Calu3 (cell line): ENCODE measurements at regions not wholly inside any gene's neighbourhood (a gene's known extent, or its start where the extent isn't known, plus 50 kb on each side); places are given as distances from the start of the nearest gene placed in this dataset.
A peak's percentile ranks its signal among the peaks of the same experiment; 100 is the strongest.

ENCODE experiments used
- BruUV-seq: library from RNA; stranded (reverse); fragments of 400-500 nt; replicated peaks from 2 replicates; lab custom pipeline; 2021; lab: Mats Ljungman, UMichigan
- CTCF ChIA-PET: fragments of 300-600 bp; sonication (Branson Sonifier 250); formaldehyde crosslinking; loops from one replicate; lab custom pipeline; 2022; ENCODE audit warnings: antibody characterized with exemption; lab: Charles Lee
- DNase-seq: peaks from one replicate; pipeline ENCODE4 v3.0.0; 2022
- H3K27ac Mint-ChIP-seq: one replicate; pipeline ENCODE4 v1.8.0; 2022; ENCODE audit warnings: mixed read lengths; ENCODE audit not compliant: unreplicated experiment
- H3K27me3 Mint-ChIP-seq: one replicate; pipeline ENCODE4 v1.8.0; 2022; ENCODE audit warnings: mixed read lengths; ENCODE audit not compliant: unreplicated experiment
- H3K36me3 Mint-ChIP-seq: one replicate; pipeline ENCODE4 v1.8.0; 2022; ENCODE audit warnings: mild to moderate bottlenecking, moderate library complexity, mixed read lengths; ENCODE audit not compliant: insufficient read depth, unreplicated experiment
- H3K4me1 Mint-ChIP-seq: one replicate; pipeline ENCODE4 v1.8.0; 2022; ENCODE audit warnings: mild to moderate bottlenecking, low read depth, mixed read lengths; ENCODE audit not compliant: unreplicated experiment
- H3K4me3 Mint-ChIP-seq: one replicate; pipeline ENCODE4 v1.8.0; 2022; ENCODE audit warnings: mild to moderate bottlenecking, low read depth, moderate library complexity, mixed read lengths; ENCODE audit not compliant: unreplicated experiment
- H3K9me3 Mint-ChIP-seq: one replicate; pipeline ENCODE4 v1.8.0; 2022; ENCODE audit warnings: low read depth, mixed read lengths; ENCODE audit not compliant: unreplicated experiment
- CTCF ChIP-seq: fragments of 200-600 bp; IDR thresholded peaks from one replicate; pipeline ENCODE4 v1.8.0; 2022; ENCODE audit warnings: antibody characterized with exemption; ENCODE audit not compliant: unreplicated experiment
- intact Hi-C: fragments of 100-400 bp; cut with micrococcal nuclease; formaldehyde crosslinking; loops from one replicate; pipeline ENCODE4 v1.10.0; 2022; ENCODE audit not compliant: unreplicated experiment

- DNase-seq: no peak
- Mint-ChIP-seq H3K4me3 (no peak overlapping the region), H3K9me3 (no peaks in the 10 kb centered on the region), H3K36me3 (no peaks in the 10 kb centered on the region), H3K27ac (no peak overlapping the region), H3K4me1 (no peaks in the 10 kb centered on the region), H3K27me3 (no peaks in the 10 kb centered on the region)
- BruUV-seq: no TSS peak
- no peak for TF ChIP-seq CTCF
- CTCF ChIA-PET: no interaction called here
- intact Hi-C loops: no loop called here
Measured at GRCh38 chr7:95700917-95701316, 71.4 kb upstream of the DYNC1I1 start.

- no peaks in the 10 kb centered on the region for H3K9me3 Mint-ChIP-seq
- intact Hi-C loops: loop anchor here (5.0 kb wide), 1 partner anchor 1397 kb away; no protein-coding TSS in a partner anchor
- H3K4me3 Mint-ChIP-seq: no peak overlapping the region
- no TSS peak for BruUV-seq
- TF ChIP-seq CTCF: no peak
- no peaks in the 10 kb centered on the region for H3K36me3 Mint-ChIP-seq
- CTCF ChIA-PET: no interaction called here
- DNase-seq: no peak
- no peaks in the 10 kb centered on the region for H3K27me3 Mint-ChIP-seq
- peak overlapping the region; percentile 50 for H3K27ac Mint-ChIP-seq
- peaks cover 15% of the 10 kb centered on the region for H3K4me1 Mint-ChIP-seq
Measured at GRCh38 chr7:95694334-95694733, 78.0 kb upstream of the DYNC1I1 start.

- no peak for TF ChIP-seq CTCF
- no peaks in the 10 kb centered on the region for H3K36me3 Mint-ChIP-seq
- H3K9me3 Mint-ChIP-seq: no peaks in the 10 kb centered on the region
- peak overlapping the region; percentile 50 for H3K27ac Mint-ChIP-seq
- BruUV-seq: no TSS peak
- CTCF ChIA-PET: no interaction called here
- H3K4me3 Mint-ChIP-seq: no peak overlapping the region
- peaks cover 15% of the 10 kb centered on the region for H3K4me1 Mint-ChIP-seq
- intact Hi-C loops: loop anchor here (5.0 kb wide), 1 partner anchor 1396 kb away; no protein-coding TSS in a partner anchor
- DNase-seq: no peak
- H3K27me3 Mint-ChIP-seq: no peaks in the 10 kb centered on the region
Measured at GRCh38 chr7:95693551-95694333, 78.6 kb upstream of the DYNC1I1 start.

DNA sequence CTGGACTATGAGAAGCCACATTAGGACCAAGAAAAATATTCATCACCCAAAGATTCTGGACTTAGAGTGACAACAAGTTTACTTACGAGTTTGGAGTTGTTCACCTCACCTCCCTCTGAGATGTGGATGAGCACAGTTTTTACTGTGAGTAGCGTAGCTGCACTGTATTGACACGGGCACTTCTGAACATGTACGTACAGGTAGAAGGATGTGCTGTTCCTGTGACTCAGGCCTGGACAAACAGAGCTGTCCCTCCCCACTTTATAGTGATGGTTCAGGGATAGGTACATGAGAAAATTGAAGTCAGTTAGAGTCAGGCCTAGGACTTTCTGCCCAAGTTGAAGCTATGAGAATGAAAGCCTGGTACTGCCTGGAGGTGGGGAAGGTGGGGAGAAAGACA, 80.9 kb upstream of the DYNC1I1 start:
- intact Hi-C loops: loop anchor here (5.0 kb wide), 1 partner anchor 1394 kb away; no protein-coding TSS in a partner anchor
- TF ChIP-seq CTCF: no peak
- DNase-seq: no peak
- H3K27ac Mint-ChIP-seq: no peak overlapping the region
- H3K9me3 Mint-ChIP-seq: no peaks in the 10 kb centered on the region
- no peaks in the 10 kb centered on the region for H3K36me3 Mint-ChIP-seq
- CTCF ChIA-PET: interaction anchor here (2.4 kb wide), 1 partner anchor 179 kb away, joined by 21 read pairs; no protein-coding TSS in a partner anchor
- no peaks in the 10 kb centered on the region for H3K27me3 Mint-ChIP-seq
- peaks cover 15% of the 10 kb centered on the region for H3K4me1 Mint-ChIP-seq
- no TSS peak for BruUV-seq
- no peak overlapping the region for H3K4me3 Mint-ChIP-seq
